HG02678 (cell line): ENCODE measurements at regions not wholly inside any gene's neighbourhood (a gene's known extent, or its start where the extent isn't known, plus 50 kb on each side); places are given as distances from the start of the nearest gene placed in this dataset.

ENCODE experiments used
- ATAC-seq: cut with Tn5 transposase; IDR thresholded peaks from one replicate; pipeline ENCODE4 v1.9.1; 2021; ENCODE audit warnings: mild to moderate bottlenecking, moderate library complexity; ENCODE audit not compliant: unreplicated experiment

GRCh38 chr17:77867976-77868713 is 90.4 kb upstream of the TNRC6C start:
- ATAC-seq, result no peak

GRCh38 chr17:77869041-77869599 is 89.4 kb upstream of the TNRC6C start:
- ATAC-seq, result no peak

GRCh38 chr17:77869665-77870132 is 88.8 kb upstream of the TNRC6C start:
- peak; percentile 83 for ATAC-seq

- ATAC-seq, result no peak
Measured at GRCh38 chr17:77872199-77872598, 86.3 kb upstream of the TNRC6C start.

GRCh38 chr17:77872714-77873499 is 85.6 kb upstream of the TNRC6C start:
- no peak for ATAC-seq

GRCh38 chr17:77873500-77874302 is 84.8 kb upstream of the TNRC6C start:
- no peak for ATAC-seq

- no peak for ATAC-seq
Measured at GRCh38 chr17:77874303-77875050, 84.0 kb upstream of the TNRC6C start.

- ATAC-seq, result no peak
Measured at GRCh38 chr17:77875051-77875780, 83.3 kb upstream of the TNRC6C start.

GRCh38 chr17:77875881-77876509 is 82.5 kb upstream of the TNRC6C start:
- no peak for ATAC-seq

- no peak for ATAC-seq
Measured at GRCh38 chr17:77877036-77877435, 81.5 kb upstream of the TNRC6C start.

GRCh38 chr17:77877646-77878355 is 80.7 kb upstream of the TNRC6C start:
- no peak for ATAC-seq

- no peak for ATAC-seq
Measured at GRCh38 chr17:77879226-77879895, 79.1 kb upstream of the TNRC6C start.

GRCh38 chr17:77879896-77880280 is 78.6 kb upstream of the TNRC6C start:
- no peak for ATAC-seq

- ATAC-seq, result no peak
Measured at GRCh38 chr17:77880711-77881450, 77.6 kb upstream of the TNRC6C start.

GRCh38 chr17:77881545-77881944 is 77.0 kb upstream of the TNRC6C start:
- ATAC-seq, result peak; percentile 88

GRCh38 chr17:77882040-77882439 is 76.5 kb upstream of the TNRC6C start:
- ATAC-seq, result no peak

GRCh38 chr17:77882481-77883212 is 75.9 kb upstream of the TNRC6C start:
- no peak for ATAC-seq
